Body of pancreas (tissue), 4 donors: ENCODE measurements at regions not wholly inside any gene's neighbourhood (a gene's known extent, or its start where the extent isn't known, plus 50 kb on each side); places are given as distances from the start of the nearest gene placed in this dataset.

ENCODE experiments used
- ATAC-seq: fragments of 150-250 bp; one replicate; pipeline ENCODE4 v1.9.1; 2016
- DNase-seq, 4 donors: peaks; one replicate each; pipeline ENCODE4 v3.0.0-alpha.2; 2019
- H3K27ac ChIP-seq, 4 donors: fragments of 200-600 bp; sonication (generic); 1 replicate in 3 of 4; 2 replicates in 1 of 4; pipeline versions ENCODE4 v1.5.1 to v1.6.1; 2016 to 2019; ENCODE audit warnings: mild to moderate bottlenecking in 1 of 4, mixed read lengths in 1 of 4, moderate library complexity in 1 of 4
- H3K27me3 ChIP-seq, 2 donors: fragments of 200-600 bp; sonication (generic); one replicate each; pipeline ENCODE4 v1.6.0; 2016; ENCODE audit warnings: mild to moderate bottlenecking in 1 of 2
- H3K36me3 ChIP-seq, 2 donors: fragments of 200-600 bp; sonication (generic); replicated peaks in 1 of 2; 2 replicates each; pipeline ENCODE4 v1.5.1; 2016; ENCODE audit warnings: low read depth in 2 of 2; ENCODE audit not compliant: insufficient read depth in 1 of 2
- H3K4me1 ChIP-seq: fragments of 200-600 bp; sonication (generic); one replicate; pipeline ENCODE4 v1.6.0; 2016
- H3K4me3 ChIP-seq, 2 donors: fragments of 200-600 bp; sonication (generic); 1 replicate in 1 of 2; 2 replicates in 1 of 2; pipeline ENCODE4 v1.5.1; 2016 to 2019
- H3K9me3 ChIP-seq, 3 donors: fragments of 200-600 bp; sonication (generic); 1 replicate in 2 of 3; 2 replicates in 1 of 3; pipeline ENCODE4 v1.5.1; 2016
- POLR2A ChIP-seq, 3 donors: fragments of 450-650 bp; IDR thresholded peaks; one replicate each; pipeline ENCODE4 v1.6.1; 2016; ENCODE audit warnings: antibody characterized with exemption in 3 of 3, mild to moderate bottlenecking in 2 of 3
- WGBS, 2 donors: methylation state at CpG; one replicate each; pipeline ENCODE4 v1.1.5; 2017; 5-methylcytosine and 5-hydroxymethylcytosine counted together
- intact Hi-C: fragments of 100-400 bp; cut with DNase I; formaldehyde crosslinking; loops from one replicate; pipeline ENCODE4 v1.15.1; 2023
- TF ChIP-seq, protein P1 (sequence below), 7 experiments: fragments of 450-650 bp in 4 of 7; fragments of 200-600 bp in 3 of 7; sonication (generic) in 3 of 7; IDR thresholded peaks; one replicate each; pipeline ENCODE4 v1.5.1; 2016 to 2019; ENCODE audit warnings: antibody characterized with exemption in 7 of 7

DNA sequence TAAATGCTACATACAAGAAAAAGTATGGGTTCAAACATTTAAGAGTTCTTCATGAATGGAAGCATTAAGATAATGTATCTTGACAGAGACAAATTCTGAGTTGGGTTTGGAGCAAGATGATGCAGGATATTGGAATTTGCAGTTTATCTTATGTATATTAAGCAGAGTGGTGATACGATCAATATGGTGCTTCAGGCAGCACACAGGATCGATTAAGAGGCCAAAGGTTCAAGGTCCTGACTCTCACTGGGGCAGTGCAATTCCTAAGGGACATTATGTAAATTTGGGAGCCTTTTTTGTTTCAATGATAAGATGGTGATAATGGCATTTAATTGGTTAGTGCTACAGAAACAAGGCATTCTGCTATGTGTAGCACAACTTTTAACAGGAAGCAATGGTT lies 381.9 kb downstream of the KCNJ3 start:
- no peak for TF ChIP-seq POLR2A (IDR thresholded peaks at IDR 0.05)
- TF ChIP-seq, protein P1, sequence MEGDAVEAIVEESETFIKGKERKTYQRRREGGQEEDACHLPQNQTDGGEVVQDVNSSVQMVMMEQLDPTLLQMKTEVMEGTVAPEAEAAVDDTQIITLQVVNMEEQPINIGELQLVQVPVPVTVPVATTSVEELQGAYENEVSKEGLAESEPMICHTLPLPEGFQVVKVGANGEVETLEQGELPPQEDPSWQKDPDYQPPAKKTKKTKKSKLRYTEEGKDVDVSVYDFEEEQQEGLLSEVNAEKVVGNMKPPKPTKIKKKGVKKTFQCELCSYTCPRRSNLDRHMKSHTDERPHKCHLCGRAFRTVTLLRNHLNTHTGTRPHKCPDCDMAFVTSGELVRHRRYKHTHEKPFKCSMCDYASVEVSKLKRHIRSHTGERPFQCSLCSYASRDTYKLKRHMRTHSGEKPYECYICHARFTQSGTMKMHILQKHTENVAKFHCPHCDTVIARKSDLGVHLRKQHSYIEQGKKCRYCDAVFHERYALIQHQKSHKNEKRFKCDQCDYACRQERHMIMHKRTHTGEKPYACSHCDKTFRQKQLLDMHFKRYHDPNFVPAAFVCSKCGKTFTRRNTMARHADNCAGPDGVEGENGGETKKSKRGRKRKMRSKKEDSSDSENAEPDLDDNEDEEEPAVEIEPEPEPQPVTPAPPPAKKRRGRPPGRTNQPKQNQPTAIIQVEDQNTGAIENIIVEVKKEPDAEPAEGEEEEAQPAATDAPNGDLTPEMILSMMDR (IDR thresholded peaks at IDR 0.05), result no peak
- Histone ChIP-seq H3K27me3 (no peaks in the 10 kb centered on the region), H3K9me3 (no peaks in the 10 kb centered on the region), H3K4me1 (no peaks in the 10 kb centered on the region), H3K4me3 (no peak overlapping the region), H3K36me3 (no peaks in the 10 kb centered on the region), H3K27ac (no peak overlapping the region)
- WGBS, 2 donors, result 20 to 25% methylated on average over 2 of the region's 2 CpGs
- DNase-seq (no peak), ATAC-seq (no peak)
- intact Hi-C loops, result no loop called here

DNA sequence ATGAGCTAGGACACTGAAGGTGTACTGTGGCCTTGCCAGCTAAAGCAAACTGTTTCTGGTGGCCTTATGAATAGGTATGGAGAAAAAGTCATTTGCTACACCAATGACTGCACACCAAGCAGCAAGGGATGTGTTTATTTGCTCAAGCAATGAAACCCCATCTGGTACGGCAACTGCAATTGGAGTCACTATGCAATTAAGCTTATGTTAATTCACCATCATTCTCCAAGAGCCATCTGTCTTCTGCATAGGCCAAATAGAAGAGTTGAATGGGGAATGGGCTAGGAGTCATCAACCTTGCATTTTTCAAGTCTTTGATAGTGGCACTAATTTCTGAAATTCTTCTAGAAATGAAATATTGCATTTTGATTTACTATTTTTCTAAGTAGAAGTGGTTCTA lies 372.0 kb downstream of the KCNJ3 start:
- Histone ChIP-seq H3K9me3 (no peaks in the 10 kb centered on the region), H3K36me3 (no peaks in the 10 kb centered on the region), H3K4me3 (no peak overlapping the region), H3K27me3 (no peaks in the 10 kb centered on the region), H3K4me1 (no peaks in the 10 kb centered on the region), H3K27ac (no peak overlapping the region)
- WGBS, 2 donors, result 53 to 83% methylated on average over 1 of the region's 1 CpG
- ATAC-seq (no peak), DNase-seq (no peak)
- intact Hi-C loops, result no loop called here
- no peak for TF ChIP-seq POLR2A (IDR thresholded peaks at IDR 0.05)
- TF ChIP-seq, protein P1 (IDR thresholded peaks at IDR 0.05), result no peak

DNA sequence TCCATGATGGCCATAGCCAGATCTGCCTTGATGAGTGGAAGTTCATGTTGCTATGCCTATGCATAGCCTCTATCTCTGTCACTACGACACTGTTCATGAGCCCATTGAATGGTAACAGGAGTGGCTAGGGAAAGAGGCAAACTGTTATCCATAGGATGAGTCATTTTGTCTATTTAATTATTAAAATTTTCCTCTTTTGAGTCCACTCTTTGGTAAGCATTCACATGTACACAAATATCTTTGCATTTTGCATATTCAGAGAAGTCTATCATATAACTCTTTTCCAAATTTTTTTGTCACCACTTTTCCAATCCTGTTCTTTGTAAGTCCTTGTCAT lies 364.4 kb downstream of the KCNJ3 start:
- intact Hi-C loops, result no loop called here
- 84 to 95% methylated on average over 1 of the region's 1 CpG for WGBS, 2 donors
- TF ChIP-seq POLR2A (IDR thresholded peaks at IDR 0.05), result no peak
- TF ChIP-seq, protein P1 (IDR thresholded peaks at IDR 0.05), result no peak

DNA sequence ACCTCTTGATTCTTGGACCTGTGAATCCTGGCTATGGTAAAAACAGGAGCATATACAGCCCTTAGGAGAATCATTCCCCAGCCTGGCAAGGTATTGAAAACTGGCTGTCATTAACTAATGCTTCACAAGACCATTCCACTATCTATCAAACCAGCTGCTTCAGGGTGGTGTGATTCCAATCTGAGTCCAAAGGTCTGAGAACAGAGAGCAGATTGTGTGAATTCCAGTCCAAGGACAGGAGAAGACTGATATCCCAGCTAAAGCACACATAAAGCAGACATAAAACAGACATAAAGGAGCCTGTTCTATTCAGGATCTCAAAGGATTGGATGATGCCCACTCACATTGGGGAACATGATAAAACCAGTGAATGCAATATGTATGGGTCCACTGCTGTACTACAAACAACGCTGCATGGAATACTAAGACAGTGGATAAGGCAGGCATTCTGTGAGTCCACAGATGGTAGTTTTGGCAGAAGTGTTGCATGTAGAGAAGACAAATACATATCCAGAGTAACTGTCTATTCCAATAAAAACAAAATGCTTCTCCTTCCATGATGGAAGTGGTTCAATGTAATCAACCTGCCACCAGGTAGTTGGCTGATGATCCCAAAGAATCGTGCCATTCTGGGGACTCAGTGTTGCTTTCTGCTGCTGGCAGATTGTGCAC lies 363.9 kb downstream of the KCNJ3 start:
- peak in 1 of 4 donors; percentile 6 for DNase-seq
- ATAC-seq, result peak; percentile 45

More for the DNA sequence above, 364.4 kb downstream of the KCNJ3 start:
- Histone ChIP-seq H3K27ac (no peak overlapping the region), H3K4me1 (peaks cover 12% of the 10 kb centered on the region), H3K36me3 (no peaks in the 10 kb centered on the region), H3K27me3 (no peaks in the 10 kb centered on the region), H3K4me3 (no peak overlapping the region), H3K9me3 (no peaks in the 10 kb centered on the region)
- no peak for DNase-seq
- ATAC-seq, result no peak

More for the DNA sequence above, 363.9 kb downstream of the KCNJ3 start:
- Histone ChIP-seq H3K4me1 (peaks cover 12% of the 10 kb centered on the region), H3K36me3 (no peaks in the 10 kb centered on the region), H3K9me3 (no peaks in the 10 kb centered on the region), H3K4me3 (no peak overlapping the region), H3K27ac (no peak overlapping the region), H3K27me3 (no peaks in the 10 kb centered on the region)
- 24 to 34% methylated on average over 2 of the region's 2 CpGs for WGBS, 2 donors
- TF ChIP-seq, protein P1 (IDR thresholded peaks at IDR 0.05), result no peak
- no peak for TF ChIP-seq POLR2A (IDR thresholded peaks at IDR 0.05)
- intact Hi-C loops, result no loop called here
